ENCODE measurements at regions not wholly inside any gene's neighbourhood (a gene's known extent, or its start where the extent isn't known, plus 50 kb on each side); places are given as distances from the start of the nearest gene placed in this dataset.

- no peak overlapping the region for H3K27ac ChIP-seq
- TF ChIP-seq CTCF (IDR thresholded peaks at IDR 0.05) (no peak), ZFX (IDR thresholded peaks at IDR 0.05; ENCODE audit: borderline replicate concordance) (no peak)
These were observed 99.5 kb upstream of the BLTP1 start for GRCh38 chr4:122052677-122053076.

- TF ChIP-seq ZFX (IDR thresholded peaks at IDR 0.05; ENCODE audit: borderline replicate concordance) (no peak), CTCF (IDR thresholded peaks at IDR 0.05) (no peak)
- no peak overlapping the region for H3K27ac ChIP-seq
These were observed 99.0 kb upstream of the TRPC3 start for GRCh38 chr4:122050841-122051240.

GRCh38 chr4:122047456-122048425 lies 95.9 kb upstream of the TRPC3 start:
- TF ChIP-seq ZFX (IDR thresholded peaks at IDR 0.05; ENCODE audit: borderline replicate concordance): no peak
- TF ChIP-seq CTCF (IDR thresholded peaks at IDR 0.05): no peak
- H3K27ac ChIP-seq: no peak overlapping the region

- no peak for TF ChIP-seq ZFX (IDR thresholded peaks at IDR 0.05; ENCODE audit: borderline replicate concordance)
- TF ChIP-seq CTCF (IDR thresholded peaks at IDR 0.05): no peak
- no peak overlapping the region for H3K27ac ChIP-seq
These were observed 94.4 kb upstream of the TRPC3 start for GRCh38 chr4:122046255-122046654.

GRCh38 chr4:122045533-122045932 lies 93.7 kb upstream of the TRPC3 start:
- no peak overlapping the region for H3K27ac ChIP-seq
- no peak for TF ChIP-seq ZFX (IDR thresholded peaks at IDR 0.05; ENCODE audit: borderline replicate concordance)
- no peak for TF ChIP-seq CTCF (IDR thresholded peaks at IDR 0.05)

- H3K27ac ChIP-seq: no peak overlapping the region
- no peak for TF ChIP-seq CTCF (IDR thresholded peaks at IDR 0.05)
- TF ChIP-seq ZFX (IDR thresholded peaks at IDR 0.05; ENCODE audit: borderline replicate concordance): no peak
These were observed 92.6 kb upstream of the TRPC3 start for GRCh38 chr4:122044501-122044900.

GRCh38 chr4:122041312-122041711 lies 89.5 kb upstream of the TRPC3 start:
- no peak overlapping the region for H3K27ac ChIP-seq
- TF ChIP-seq CTCF (IDR thresholded peaks at IDR 0.05) (no peak), ZFX (IDR thresholded peaks at IDR 0.05; ENCODE audit: borderline replicate concordance) (no peak)
